Psoas muscle (tissue), 7 donors: ENCODE measurements at regions not wholly inside any gene's neighbourhood (a gene's known extent, or its start where the extent isn't known, plus 50 kb on each side); places are given as distances from the start of the nearest gene placed in this dataset.

Experiments
- ATAC-seq, 4 donors: fragments of 200-7000 bp; cut with Tn5 transposase; one replicate each; pipeline ENCODE4 v1.9.1; 2020; ENCODE audit warnings: moderate library complexity in 3 of 4, mild to moderate bottlenecking in 2 of 4
- DNase-seq, 2 donors: peaks; one replicate each; pipeline ENCODE4 v3.0.0-alpha.2; 2020
- H3K27ac ChIP-seq: fragments of 200-600 bp; one replicate; pipeline ENCODE4 v1.8.0; 2022
- H3K27me3 ChIP-seq, 3 donors: fragments of 200-600 bp in 1 of 3; one replicate each; pipeline versions ENCODE4 v1.6.1 to v1.8.0; 2013 to 2022; ENCODE audit warnings: low read length in 2 of 3, mild to moderate bottlenecking in 2 of 3, moderate library complexity in 1 of 3; ENCODE audit not compliant: insufficient read depth in 3 of 3
- H3K36me3 ChIP-seq, 2 donors: fragments of 200-600 bp in 1 of 2; one replicate each; pipeline versions ENCODE4 v1.6.1 to v1.8.0; 2013 to 2022; ENCODE audit warnings: low read depth in 1 of 2, mild to moderate bottlenecking in 1 of 2, moderate library complexity in 1 of 2; ENCODE audit not compliant: insufficient read depth in 1 of 2
- H3K4me1 ChIP-seq: fragments of 200-600 bp; one replicate; pipeline ENCODE4 v1.8.0; 2022
- H3K4me3 ChIP-seq: fragments of 200-600 bp; one replicate; pipeline ENCODE4 v1.8.0; 2022; ENCODE audit warnings: mild to moderate bottlenecking
- H3K9me3 ChIP-seq: fragments of 200-600 bp; one replicate; pipeline ENCODE4 v1.8.0; 2022
- CTCF ChIP-seq: fragments of 200-600 bp; IDR thresholded peaks from one replicate; pipeline ENCODE4 v1.8.0; 2022; ENCODE audit warnings: antibody characterized with exemption
- WGBS, 3 donors: extraction: QIAGEN DNeasy Blood & Tissue Kit; methylation state at CpG; one replicate each; pipeline versions ENCODE4 v1.1.6 to v1.1.7; 2013; 5-methylcytosine and 5-hydroxymethylcytosine counted together
- intact Hi-C, 2 donors: fragments of 100-400 bp; cut with DNase I; formaldehyde crosslinking; loops; one replicate each; pipeline versions ENCODE4 v1.11.0 to v1.14.2; 2022
- donor health status: healthy with polysubstance abuse.
- donor health status: DM: no; HTN: no; CAD: no; lungs with moderate emphysema.
- donor health status: Bipolar disorder and iron deficiency.
- donor health status: healthy.
- donor health status: DM: yes; HTN: yes; CAD: no.
- donor health status: DM: no; HTN: no; CAD: no.
- donor health status: DM: yes; HTN: yes; CAD: no.

GRCh38 chr11:80255021-80255420 is 814.2 kb upstream of the TENM4 start:
- no peak for DNase-seq
- no peak for TF ChIP-seq CTCF
- Histone ChIP-seq H3K36me3 (no peaks in the 10 kb centered on the region), H3K27me3 (no peaks in the 10 kb centered on the region), H3K4me3 (no peak overlapping the region), H3K4me1 (no peaks in the 10 kb centered on the region), H3K9me3 (no peaks in the 10 kb centered on the region), H3K27ac (no peak overlapping the region)
- ATAC-seq = no peak
- intact Hi-C loops = no loop called here

GRCh38 chr11:80241766-80242165 is 800.9 kb upstream of the TENM4 start:
- H3K36me3 ChIP-seq = no peaks in the 10 kb centered on the region
- H3K27me3 ChIP-seq = no peaks in the 10 kb centered on the region
- no peaks in the 10 kb centered on the region for H3K4me1 ChIP-seq
- H3K27ac ChIP-seq = no peak overlapping the region
- no peaks in the 10 kb centered on the region for H3K9me3 ChIP-seq
- intact Hi-C loops = no loop called here
- no peak overlapping the region for H3K4me3 ChIP-seq
- no peak for TF ChIP-seq CTCF
- WGBS, 3 donors = 85 to 88% (median 86%) methylated on average over 3 of the region's 3 CpGs
- DNase-seq (no peak), ATAC-seq (no peak)

GRCh38 chr11:80240245-80240644 is 799.4 kb upstream of the TENM4 start:
- 51 to 83% (median 78%) methylated on average over 1 of the region's 1 CpG for WGBS, 3 donors
- Histone ChIP-seq H3K9me3 (peaks cover 1% of the 10 kb centered on the region), H3K36me3 (no peaks in the 10 kb centered on the region), H3K4me3 (no peak overlapping the region), H3K4me1 (no peaks in the 10 kb centered on the region), H3K27me3 (no peaks in the 10 kb centered on the region), H3K27ac (no peak overlapping the region)
- no peak for TF ChIP-seq CTCF
- intact Hi-C loops = no loop called here
- ATAC-seq (no peak), DNase-seq (no peak)

- H3K27me3 ChIP-seq = no peaks in the 10 kb centered on the region
- no peak overlapping the region for H3K27ac ChIP-seq
- H3K4me3 ChIP-seq = no peak overlapping the region
- DNase-seq (no peak), ATAC-seq (no peak)
- WGBS, 3 donors = 80 to 89% (median 84%) methylated on average over 1 of the region's 1 CpG
- TF ChIP-seq CTCF = no peak
- no peaks in the 10 kb centered on the region for H3K4me1 ChIP-seq
- intact Hi-C loops = no loop called here
- H3K36me3 ChIP-seq = no peaks in the 10 kb centered on the region
- peaks cover 6% of the 10 kb centered on the region for H3K9me3 ChIP-seq
These were observed 798.4 kb upstream of the TENM4 start for GRCh38 chr11:80239217-80239616.

- Histone ChIP-seq H3K9me3 (peaks cover 17% of the 10 kb centered on the region), H3K4me1 (no peaks in the 10 kb centered on the region), H3K27ac (no peak overlapping the region), H3K27me3 (no peaks in the 10 kb centered on the region), H3K4me3 (no peak overlapping the region), H3K36me3 (no peaks in the 10 kb centered on the region)
- ATAC-seq (no peak), DNase-seq (no peak)
- intact Hi-C loops = no loop called here
- TF ChIP-seq CTCF = no peak
These were observed 787.1 kb upstream of the TENM4 start for GRCh38 chr11:80227915-80228314.
